Loucy (cell line): ENCODE measurements at regions not wholly inside any gene's neighbourhood (a gene's known extent, or its start where the extent isn't known, plus 50 kb on each side); places are given as distances from the start of the nearest gene placed in this dataset.

Experiments used
- EZH2phosphoT487 ChIP-seq: fragments of 200-600 bp; IDR thresholded peaks from 2 replicates; pipeline ENCODE4 v1.6.1; 2018; ENCODE audit warnings: antibody characterized with exemption, mild to moderate bottlenecking, moderate library complexity, borderline replicate concordance
- TF ChIP-seq, protein P1 (sequence below): fragments of 200-600 bp; sonication (generic); conservative IDR thresholded peaks from 2 replicates; pipeline ENCODE4 v1.5.1; 2014; ENCODE audit warnings: mild to moderate bottlenecking, antibody characterized with exemption, low read length

DNA sequence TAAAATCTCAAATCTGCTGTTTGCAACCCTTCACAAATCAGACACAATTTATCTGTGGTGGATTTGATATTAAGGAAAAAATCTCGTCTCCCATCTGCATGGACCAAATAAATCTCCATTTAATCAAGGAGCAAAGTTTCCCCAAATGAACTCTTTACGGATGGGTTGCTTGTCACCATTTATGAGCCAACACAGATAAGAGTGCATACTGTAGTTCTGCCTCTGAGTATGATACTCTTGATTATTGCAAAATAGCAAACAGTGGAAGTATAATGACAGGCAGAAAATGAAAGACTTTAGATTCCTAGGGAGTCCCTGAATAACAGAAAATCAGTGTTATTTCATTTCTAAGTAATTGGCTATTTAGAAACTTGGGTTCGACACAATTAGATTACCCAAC lies 1395.9 kb downstream of the FAM181B start:
- TF ChIP-seq, protein P1, sequence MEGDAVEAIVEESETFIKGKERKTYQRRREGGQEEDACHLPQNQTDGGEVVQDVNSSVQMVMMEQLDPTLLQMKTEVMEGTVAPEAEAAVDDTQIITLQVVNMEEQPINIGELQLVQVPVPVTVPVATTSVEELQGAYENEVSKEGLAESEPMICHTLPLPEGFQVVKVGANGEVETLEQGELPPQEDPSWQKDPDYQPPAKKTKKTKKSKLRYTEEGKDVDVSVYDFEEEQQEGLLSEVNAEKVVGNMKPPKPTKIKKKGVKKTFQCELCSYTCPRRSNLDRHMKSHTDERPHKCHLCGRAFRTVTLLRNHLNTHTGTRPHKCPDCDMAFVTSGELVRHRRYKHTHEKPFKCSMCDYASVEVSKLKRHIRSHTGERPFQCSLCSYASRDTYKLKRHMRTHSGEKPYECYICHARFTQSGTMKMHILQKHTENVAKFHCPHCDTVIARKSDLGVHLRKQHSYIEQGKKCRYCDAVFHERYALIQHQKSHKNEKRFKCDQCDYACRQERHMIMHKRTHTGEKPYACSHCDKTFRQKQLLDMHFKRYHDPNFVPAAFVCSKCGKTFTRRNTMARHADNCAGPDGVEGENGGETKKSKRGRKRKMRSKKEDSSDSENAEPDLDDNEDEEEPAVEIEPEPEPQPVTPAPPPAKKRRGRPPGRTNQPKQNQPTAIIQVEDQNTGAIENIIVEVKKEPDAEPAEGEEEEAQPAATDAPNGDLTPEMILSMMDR: no peak
- TF ChIP-seq EZH2phosphoT487: no peak
